MV-4-11 (cell line): ENCODE measurements at regions not wholly inside any gene's neighbourhood (a gene's known extent, or its start where the extent isn't known, plus 50 kb on each side); places are given as distances from the start of the nearest gene placed in this dataset.

Source experiments
- DNase-seq: peaks from one replicate; lab custom pipeline; 2025; lab: John Stamatoyannopoulos, UW

DNA sequence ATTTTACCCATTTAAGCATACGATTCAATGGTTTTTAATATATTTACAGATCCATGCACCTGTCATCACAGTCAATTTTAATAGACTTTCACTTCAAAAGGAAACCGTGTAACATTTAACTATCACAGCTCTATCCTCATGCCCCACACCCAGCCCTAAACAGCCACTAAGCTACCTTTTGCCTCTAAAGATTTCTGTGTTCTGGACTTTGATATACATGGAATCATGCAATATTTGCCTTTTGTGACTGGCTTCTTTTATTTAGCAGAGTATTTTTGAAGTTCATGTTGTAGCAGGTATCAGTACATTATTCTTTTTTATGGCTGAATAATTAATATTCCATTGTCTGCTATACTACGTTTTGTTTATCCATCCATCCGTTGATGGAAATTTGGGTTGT, 50.3 kb upstream of the STX16 start:
- DNase-seq: no peak

DNA sequence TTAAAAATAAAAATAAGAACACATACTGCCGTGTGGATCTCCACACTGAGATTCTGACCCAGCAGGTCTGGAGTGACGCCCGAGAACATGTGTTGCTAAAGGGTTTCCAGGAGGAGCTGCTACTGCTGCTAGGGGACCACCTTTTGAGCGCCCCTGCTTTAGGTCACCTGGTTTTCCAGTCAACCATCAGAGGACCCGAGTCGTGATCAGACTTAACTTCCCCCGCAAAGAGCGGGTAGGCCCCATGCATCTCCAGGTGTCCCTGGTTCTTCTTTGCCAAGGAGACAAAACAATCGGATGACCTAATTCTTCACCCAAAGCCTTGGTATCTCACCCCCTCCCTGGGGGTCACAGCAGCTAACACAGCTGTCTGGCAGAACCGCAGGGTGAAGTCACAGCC, 51.1 kb upstream of the STX16 start:
- DNase-seq: no peak

DNA sequence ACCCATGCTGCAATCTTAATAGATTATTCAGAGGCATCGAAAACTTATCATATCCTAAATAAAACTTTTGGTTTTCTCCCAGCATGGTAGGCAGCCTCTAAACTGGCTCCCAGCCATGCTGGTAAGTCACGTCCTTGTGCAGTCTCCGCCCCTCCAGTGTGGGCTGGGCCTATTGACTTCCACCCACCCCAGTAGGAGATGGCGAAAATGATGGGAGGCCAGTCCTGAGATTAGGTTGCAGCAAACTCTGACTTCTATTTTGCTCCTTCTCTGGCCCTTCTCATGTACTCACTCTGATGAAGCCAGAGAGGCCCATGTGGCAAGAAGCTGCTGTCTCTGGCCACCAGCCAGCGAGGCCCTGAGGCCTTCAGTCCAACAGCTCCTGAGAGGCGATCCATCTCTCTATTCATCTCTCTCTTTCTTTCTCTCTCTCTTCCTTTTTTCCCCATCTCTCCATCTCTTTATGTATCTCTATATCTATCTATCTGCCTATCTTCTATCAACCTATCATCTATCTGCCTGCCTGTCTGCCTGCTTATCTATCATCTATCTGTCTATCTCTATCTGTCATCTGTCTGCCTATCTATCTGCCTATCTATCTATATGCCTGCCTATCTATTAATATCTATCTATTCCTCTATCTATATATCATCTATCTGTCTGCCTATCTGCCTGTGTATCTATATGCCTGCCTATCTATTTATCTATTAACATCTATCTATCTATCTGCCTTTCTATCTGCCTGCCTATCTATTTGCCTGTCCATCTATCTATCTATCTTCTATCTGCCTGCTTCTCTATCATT, 52.7 kb upstream of the STX16 start:
- no peak for DNase-seq

DNA sequence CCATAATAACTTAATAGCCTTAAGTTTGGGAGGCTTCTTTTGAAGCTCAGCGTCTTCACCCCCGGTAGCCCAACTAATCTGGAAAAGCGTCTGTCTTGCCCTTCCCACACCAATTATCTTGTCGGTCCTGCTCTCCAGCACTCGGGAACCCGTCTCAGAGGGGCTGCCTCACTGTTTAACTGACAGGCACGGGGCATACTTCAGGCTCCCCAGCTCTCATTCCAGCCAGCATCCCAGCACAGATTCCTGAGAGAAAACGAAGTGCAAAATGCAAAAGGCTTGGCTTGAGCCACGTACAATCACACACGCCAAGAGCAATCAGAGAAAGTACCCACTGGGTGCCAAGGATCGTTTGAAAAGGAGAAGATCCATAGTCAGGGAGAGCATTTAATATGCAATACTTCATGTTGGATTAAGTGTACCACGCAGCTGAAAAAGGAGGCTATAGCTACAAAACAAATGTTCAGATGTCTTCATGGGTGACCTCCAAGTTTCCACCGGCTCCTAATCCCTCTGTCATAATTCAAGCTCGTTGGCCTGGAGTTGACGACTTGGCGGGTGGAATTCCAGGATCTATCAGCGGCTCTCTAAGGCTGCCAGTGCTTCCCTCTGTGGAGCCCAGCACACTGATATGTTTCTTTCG, 53.7 kb upstream of the STX16 start:
- no peak for DNase-seq

DNA sequence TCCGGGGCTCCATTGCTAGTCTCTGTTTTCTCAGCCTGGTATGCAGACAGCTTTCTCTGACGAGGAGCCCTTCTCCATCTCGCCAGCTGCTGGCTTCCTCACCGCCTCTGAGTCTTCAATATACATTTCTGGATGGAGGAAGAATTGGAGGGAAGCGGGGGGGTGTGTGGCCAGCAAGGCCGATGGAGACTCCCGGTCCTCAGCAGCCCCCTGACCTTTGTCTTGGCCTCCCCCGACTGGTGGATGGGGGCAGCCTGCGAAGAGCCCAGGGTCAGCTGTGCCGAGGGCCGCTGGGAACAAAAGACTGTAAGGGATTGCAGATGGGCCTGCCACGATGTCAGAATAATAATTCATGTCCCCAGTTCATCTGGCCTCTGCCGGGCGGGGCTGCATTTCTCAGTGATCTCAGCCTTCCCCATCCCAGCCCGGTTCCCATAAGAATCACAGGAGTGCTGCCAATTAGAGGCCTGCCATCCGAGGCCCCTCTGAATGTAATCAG, 54.3 kb upstream of the STX16 start:
- no peak for DNase-seq

DNA sequence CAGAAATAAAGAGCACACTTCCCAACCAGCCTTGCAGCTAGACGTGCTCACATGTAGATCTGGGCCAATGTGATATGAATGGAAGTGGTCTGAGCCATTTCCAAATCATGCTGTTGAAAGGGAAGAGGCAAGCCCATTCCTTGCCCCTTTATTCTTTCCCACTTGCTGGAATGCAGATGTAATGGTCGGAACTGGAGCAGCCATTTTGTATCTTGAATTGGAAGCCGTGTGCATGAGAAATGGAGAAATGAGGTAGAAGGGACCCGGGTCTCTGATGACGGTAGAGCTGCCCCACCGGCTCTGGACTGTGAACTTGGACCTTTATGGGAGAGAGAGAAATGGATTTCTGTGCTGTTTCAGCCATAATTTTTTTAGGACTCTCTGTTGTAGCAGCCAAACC, 54.8 kb upstream of the STX16 start:
- DNase-seq: no peak

DNA sequence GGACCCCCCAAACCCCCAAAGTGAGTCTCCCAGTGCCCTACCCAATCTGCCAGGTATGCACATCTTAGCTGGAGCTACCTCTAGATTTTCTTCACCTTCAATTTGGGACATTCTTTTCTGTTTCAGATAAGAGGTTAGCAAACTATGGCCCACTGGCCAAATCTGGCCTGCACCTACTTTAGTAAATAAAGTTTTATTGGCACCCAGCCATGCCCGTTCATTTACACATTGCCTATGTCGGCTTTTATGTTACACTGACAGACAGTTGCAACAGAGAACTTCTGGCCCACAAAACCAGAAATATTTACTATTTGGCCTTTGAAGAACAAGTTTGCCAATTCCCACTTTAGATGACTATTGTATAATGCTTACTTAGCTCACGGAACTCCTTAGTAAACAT, 55.9 kb upstream of the STX16 start:
- DNase-seq: no peak

DNA sequence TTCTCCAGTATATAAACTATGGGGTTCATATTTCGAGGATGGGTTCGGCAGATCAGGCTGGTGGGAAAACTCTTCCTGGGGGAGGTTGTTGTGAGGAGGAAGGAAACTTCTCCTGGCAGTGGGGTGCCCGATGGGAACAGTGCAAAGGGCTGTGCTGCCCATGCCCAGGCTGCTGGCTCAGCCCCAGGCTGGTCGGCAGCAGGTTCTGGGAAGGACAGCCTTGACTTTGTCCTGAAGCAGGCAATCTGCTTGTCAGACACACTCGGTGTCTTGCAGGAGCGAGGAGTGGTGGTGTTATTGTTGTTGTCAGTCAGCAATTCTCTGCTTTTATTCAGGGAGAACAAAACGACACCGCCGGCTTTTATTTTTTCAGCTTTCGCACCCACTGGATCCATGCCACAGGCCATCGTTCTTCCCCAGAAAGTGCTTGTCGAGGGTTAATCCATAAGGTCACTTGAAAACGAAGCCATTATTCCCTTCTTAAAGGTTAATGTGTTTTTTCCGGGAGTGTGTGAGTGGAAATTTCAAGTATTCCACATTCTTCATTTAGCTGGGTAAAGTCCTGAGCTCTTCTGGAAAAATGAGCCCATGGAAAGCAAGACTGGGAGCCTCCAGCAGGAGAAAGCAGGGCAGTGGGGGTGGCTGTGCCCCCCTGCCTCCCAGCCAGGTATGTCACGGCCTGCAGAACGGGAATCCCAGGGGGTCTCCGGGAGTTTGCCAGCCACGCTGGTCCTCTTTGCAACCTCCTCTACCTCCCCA, 57.0 kb upstream of the STX16 start:
- DNase-seq: no peak

DNA sequence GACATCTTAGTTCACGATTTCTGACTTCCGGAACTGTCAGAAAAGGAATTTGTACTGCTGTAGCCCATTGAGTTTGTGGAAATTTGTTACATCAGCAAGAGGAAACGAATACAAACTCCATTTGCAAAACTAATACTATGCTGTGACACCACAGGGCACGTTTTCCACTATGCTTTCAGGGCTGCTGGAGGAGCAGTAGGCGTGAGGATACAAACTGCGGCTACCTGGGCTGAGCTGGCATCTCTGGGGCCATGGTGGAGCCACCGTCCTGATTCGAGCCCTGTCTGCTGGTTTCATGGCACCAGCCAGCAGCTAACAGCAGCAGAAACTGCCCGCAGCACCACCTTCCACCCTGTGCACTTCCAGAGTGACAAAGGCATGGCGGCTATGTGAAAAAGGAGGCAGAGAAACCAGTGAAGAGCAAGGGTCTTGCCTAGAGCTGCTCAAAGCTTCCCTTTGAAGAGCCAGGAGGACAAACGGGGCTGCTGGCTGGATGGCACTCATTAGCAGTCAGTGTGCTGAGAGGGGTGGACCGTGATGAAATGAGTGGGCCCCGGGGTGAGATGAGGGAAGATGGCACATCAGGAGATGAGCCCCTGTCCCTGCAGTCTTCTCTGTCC, 58.9 kb upstream of the STX16 start:
- no peak for DNase-seq

DNA sequence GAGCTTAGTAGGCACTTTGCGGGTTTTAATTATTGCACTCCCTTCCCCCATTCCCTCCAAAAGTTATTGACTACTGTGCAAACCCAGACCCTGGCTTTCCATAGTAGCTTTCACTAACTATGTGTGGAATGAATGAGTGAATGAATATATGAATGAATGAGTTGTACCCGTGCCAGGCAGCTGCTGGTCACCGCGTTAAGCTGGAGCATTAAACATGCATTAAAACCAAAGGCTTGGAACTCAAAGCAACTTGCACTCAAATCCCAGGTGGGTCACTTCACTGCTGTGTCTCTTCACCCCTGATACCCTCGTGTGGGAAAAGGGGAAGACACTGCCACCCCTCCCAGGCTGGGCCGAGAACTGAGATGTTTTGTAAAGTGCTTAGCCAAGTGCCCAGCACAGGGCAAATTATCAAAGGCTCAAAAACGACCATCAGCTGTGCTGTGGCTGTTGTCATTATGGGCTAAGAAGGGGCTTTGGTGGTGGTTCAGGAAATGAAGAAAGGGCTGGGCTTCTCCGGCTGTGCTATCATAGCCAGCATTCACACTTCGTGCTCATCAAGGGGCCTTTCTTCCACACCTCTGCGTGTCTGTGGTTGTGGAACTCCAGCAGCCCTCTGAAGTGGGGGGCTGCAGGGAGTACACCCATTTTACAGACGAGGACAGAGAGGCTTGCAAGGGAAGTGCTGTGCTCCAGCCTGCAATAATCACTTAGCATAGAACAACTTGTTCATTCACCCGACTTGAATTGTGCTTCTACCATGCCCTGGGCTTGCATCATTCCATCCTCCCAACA, 60.2 kb upstream of the STX16 start:
- no peak for DNase-seq

DNA sequence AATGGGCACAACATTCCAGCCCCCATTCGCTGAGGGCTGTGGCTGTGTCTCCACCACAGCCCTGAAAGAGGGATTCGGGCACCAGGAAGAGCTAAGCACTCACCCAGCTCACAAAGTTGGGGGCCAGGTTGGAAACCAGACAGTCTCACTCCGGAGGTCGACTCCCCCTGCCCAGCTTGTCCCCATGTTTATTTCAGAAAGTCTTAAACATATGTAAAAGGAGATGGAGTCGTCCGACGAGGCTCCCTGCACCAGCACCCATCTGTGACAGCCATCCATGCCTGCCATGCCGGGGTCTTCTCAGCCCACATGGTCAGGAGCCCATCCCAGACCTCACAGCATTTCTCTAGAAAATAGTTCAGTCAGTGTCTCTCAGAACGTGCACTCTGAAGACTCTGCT, 63.6 kb upstream of the STX16 start:
- DNase-seq: no peak

DNA sequence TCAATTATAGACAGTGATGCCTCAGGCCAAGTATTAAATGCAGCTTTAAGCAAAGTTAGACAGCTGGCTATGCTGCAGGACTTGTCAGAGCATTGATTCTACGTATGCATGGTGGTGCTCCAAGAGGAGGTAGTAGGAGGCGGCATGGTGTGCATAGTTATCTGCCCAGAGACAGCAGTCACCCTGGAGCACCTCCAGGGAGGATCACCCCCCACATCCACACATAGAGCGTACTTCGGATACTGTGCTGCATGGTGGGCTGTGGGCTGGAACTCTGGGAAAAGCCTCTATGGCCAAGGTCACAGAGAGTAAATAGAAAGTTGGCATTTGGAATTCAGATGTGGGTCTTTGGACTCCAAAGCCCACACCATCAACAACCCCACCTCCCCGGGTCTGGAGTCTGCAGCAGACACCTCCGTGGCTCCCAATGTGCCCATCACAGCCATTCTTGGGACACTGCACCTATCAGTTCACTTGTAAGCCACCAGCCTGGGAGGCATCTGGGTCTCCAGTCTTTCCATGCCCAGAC, 64.5 kb upstream of the STX16 start:
- no peak for DNase-seq

DNA sequence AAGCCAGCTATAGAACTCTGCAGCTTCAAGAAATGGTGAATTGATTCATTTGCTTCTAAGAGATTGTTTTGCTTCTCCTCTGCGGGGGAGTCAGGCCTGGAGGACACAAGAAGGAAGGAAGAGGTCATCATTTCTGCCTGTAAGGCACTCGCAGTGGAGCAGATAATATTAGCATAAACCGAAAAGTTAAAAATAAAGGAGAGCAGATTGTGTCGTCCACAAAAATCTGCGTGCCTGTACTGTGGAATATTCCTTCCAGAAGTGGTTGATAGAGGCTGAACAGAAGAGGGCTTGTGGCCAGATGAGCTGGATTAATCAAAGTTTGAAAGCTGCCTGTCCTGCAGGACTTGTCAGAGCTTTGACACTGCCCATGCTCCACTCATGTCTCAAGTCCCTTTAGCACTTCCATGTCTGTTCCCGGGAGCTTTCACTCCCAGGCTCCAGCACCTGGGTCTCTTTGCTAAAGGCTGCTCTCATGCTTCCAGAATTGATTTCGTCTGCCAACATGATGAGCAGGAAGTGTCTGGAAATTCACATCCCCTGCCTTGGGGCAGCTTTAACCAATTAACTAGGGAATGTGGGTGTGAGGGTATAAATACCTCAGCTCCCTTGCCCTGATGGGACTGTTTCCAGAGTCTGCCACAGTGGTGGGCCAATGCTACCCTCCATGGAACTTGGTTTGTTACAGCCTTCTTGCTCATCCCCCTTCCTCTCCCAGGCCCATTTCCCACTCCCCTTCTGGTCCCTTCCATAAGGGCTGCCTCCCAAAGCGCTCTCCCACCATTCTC, 65.1 kb upstream of the STX16 start:
- DNase-seq: no peak

DNA sequence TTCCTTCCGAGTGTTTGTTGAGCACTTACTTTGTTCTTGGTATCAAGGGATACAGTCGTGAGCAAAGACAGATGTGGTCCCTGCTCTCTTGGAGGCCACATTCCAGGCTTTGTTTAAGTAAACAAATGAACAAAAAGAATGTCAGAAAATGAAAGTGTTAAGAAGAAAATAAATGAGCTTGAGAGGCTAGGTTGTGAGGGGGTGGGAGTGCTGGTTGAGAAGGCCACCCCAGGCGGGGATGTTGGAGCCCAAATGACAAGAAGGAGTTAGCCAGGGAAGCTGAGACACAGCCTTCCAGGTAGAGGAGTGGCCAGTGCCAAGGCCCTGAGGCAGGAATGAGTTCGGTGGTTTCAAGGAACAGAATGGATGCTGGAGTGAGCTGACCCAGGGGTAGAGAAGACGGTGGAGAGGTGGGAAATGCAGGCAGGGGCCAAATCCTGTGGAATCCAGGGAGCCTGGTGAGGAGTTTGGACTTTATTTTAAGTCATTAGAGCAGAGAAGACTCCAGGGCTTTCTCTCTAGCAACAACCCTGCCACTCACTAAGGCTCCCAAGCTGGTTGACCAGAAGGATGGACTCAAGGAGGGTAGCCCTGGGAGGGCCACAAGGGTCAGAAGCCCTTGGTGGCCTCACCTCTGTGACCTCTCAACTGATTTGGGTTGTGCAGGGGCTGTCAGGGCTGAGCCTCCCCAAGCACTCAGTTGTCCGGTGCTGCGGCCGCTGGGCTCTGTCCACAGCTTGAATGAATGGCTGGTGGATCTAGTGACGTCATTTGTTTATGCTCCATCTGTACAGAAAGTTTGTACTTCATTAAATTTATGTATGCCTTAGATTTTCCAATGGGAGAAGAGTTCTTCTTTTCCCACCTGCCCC, 66.0 kb upstream of the STX16 start:
- DNase-seq: no peak

DNA sequence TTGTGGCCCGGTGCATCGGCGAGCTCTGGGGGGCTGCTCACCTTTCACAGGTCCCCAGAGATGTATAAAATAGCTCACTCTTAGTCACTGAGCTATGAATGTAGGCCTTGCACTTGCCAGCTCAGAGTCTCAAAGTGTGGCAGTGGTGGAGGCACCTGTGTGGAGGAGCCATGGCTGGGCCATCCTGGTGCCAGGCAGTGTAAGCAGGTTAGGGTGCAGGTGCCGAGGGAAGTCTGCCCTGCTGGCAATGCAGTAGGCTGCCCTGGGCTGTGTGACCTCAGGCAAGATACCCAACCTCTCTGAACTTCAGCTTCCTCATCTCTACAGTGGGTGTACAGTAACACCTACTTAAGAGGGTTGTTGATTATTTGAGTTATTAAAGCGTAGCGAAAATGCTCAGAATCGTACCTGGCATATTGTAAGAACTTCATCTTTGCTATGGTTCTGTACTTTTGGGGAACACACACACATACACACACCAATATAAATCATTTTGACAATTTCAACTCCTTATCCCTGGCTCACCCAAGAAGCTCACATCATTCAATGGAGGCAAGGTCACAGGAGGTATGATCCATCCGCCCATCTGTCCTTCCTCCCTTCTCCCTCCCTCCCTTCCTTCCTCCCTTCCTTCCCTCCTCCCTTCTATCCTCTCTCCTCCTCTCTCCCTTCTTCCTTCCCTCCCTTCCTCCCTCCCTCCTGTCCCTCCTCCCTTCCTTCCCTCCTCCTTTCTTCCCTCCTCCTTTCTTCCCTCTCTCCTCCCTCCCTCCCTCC, 66.8 kb upstream of the STX16 start:
- DNase-seq: no peak

DNA sequence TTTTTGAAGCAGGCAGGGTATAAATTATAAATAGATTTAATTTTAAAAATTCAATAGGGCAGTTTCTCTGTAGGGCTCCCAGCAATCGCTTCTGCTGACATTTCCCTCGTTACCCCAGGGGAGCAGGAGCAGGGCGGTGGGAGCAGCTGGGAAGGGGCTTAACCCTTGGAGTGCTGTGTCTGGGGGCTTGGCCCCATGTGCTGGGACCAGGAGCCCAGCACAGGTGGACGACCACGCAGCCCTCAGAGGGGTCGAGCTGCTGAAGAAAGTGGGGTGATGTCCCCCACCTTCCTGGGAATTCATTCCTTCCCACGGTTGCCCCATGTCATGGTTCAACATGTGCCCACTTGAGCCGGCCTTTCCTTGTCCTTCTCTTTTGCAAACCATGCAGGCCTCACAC, 67.5 kb upstream of the STX16 start:
- no peak for DNase-seq

DNA sequence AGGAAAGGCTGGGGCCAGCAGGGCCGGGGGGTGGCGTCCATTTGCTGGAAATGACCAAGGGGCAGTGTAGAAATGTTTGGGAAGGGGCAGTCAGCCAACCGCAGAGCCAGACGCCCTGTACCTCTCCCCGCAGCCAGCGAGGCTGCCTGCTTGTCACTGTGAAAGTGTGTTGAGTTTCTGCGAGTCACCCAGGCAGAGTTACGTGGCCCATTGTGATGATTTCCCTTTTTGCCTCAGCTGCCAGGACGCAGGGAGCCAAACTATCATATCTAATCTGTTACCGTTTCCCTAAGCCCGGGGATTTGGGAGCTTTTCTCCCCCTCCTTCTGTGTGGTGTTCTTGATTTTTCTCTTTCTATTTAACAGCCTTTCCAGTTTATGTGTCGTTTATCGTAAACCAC, 67.9 kb upstream of the STX16 start:
- no peak for DNase-seq

DNA sequence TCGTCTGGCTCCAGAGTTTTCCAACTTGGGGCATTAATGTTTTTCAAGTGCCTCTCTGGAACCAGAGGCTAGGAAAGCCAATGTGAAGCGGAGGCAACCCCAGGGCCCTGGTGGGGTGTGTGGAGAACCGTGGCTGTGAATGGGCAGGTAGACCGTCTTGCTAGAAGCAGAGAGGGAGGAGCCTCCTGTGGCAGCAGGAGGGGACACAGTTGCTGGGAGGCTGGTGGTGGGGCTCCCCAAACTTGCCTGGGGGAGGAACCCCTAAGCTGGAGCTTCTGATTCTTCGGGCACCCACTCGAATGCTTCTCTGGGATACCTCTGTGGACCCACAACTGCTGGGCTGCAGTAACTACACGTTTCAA, 65.3 kb upstream of the APCDD1L start:
- DNase-seq: no peak
